ENCODE measurements at regions not wholly inside any gene's neighbourhood (a gene's known extent, or its start where the extent isn't known, plus 50 kb on each side); places are given as distances from the start of the nearest gene placed in this dataset.

DNA sequence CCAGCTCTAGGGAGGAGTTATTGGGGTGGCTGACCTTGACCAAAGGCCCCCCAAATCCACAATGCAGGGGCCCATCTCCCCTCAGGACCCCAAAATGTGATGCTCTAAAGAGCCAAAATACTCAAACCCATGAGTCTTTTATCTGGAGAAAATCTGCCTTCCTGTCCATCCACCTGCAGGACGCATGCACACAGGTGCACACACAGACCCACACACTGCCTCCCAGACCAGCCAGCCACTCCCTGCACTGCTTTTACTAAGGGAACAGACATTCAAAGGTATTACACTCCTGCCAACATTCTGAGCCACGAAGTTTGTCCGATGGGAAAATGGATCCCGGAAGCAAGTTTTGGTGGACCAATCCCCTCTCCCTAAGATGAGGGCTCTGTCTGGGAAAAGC is 76.1 kb upstream of the CDH5 start:
- DNase-seq (ENCODE audit: low read depth in 2 of 3, low spot score in 2 of 3) = no peak

DNA sequence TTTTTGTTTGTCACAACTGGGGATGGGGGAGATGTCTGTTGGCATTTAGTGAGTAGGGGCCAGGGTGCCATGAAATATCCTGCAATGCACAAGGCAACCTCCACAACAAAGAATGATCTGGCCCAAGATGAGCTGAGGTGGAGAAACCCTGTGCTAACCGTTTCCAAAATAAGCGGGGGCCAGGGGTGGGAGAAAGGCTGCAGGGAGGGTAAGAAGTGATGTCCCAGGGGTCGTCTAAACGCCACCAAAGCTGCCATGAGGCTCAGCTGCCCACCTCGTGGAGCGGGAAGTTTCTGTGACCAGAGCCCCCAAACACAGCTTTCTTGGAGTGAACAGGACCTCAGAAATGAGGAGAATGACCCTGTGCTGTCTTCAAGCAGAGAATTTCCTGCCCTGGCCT is 76.5 kb upstream of the CDH5 start:
- DNase-seq (ENCODE audit: low read depth in 2 of 3, low spot score in 2 of 3) = no peak

DNA sequence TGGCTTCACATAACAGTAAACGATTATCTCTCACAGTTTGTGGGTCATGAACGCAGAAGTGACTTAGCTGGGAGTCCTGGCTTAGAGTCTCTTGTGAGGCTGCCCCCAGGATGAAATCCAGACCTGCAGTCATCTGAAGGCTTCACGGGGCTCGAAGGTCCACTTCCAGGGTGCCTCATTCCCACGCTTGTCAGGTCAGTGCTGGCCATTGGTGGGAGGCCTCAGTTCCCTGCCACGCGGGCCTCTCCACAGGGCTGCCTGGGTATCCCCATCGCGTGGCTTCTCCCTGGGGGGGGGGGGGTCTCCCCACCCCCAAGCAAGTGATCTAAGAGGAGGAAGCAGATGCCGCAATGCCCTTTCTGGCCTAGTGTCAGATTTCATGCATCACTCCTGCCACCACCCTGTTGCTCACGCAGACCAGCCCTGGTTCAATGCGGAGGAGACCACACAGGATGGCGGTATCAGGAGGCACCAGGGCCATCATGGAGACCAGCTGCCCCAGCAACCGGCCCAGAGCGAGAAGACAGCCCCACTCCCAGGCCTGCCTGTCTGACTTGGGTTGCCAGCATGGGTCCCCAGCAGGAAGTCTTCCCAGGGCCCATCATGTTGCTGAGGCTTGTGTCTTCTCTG is 77.3 kb upstream of the CDH5 start:
- no peak for DNase-seq (ENCODE audit: low read depth in 2 of 3, low spot score in 2 of 3)

- no peak for DNase-seq (ENCODE audit: low read depth in 2 of 3, low spot score in 2 of 3)
Observed at GRCh38 chr16:66287926-66288325, 78.6 kb upstream of the CDH5 start.

- DNase-seq (ENCODE audit: low read depth in 2 of 3, low spot score in 2 of 3) = no peak
Observed at GRCh38 chr16:66287416-66287815, 79.1 kb upstream of the CDH5 start.

GRCh38 chr16:66286527-66286926 is 80.0 kb upstream of the CDH5 start:
- no peak for DNase-seq (ENCODE audit: low read depth in 2 of 3, low spot score in 2 of 3)

DNA sequence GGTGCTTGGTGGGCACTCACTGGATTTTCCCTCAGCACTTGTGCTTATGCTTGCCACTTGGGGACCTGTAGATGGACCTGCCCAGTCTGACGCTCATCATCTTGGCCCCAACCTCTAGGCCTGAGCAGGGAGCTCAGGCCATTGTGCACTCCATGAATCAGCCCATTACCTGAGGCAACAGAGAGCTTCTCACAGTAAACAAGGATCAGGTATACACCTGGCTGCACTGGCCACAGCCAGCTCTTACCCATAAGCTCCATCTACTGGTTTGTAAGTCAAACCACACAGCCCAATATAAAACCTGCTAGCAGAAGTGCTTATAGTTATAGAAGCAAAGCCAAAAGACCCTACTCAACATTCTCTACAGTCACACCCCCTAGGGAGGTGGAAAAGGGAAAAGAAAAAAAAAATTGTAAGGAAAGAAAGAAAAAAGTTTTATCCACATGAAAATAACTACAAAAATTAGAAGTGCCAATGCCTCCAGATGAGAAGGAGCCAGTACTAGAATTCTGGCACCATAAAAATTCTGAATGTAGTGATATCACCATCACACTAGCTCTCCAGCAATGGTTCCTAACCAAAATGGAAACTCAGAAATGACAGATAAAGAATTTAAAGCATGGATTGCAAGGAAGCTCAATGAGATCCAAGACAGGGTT is 87.8 kb upstream of the CDH5 start:
- DNase-seq (ENCODE audit: low read depth in 2 of 3, low spot score in 2 of 3) = no peak

DNA sequence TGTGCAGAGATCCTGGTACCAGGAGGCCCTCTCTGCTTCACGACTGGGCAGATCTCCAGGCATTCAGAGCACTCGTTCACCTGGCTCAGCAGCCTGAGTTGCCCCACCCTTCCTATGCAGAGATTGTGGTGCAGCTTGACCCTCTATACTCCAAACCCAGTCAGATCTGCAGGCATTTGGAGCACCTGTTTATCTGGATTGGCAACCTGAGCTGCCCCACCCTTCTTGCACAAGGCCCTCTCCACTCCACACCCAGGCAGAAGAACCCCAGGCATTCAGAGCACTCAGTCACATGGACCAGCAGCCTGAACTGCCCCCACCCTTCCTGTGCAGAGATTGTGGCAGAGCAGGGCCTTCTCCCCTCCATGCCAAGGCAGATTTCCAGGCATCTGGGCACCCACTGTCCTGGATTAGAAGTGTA is 88.4 kb upstream of the CDH5 start:
- no peak for DNase-seq (ENCODE audit: low read depth in 2 of 3, low spot score in 2 of 3)

GRCh38 chr16:66277311-66278070 is 89.0 kb upstream of the CDH5 start:
- no peak for DNase-seq (ENCODE audit: low read depth in 2 of 3, low spot score in 2 of 3)

- peak in 1 of 3 donors; percentile 48 for DNase-seq (ENCODE audit: low read depth in 2 of 3, low spot score in 2 of 3)
Observed at GRCh38 chr16:66275775-66276428, 90.6 kb upstream of the CDH5 start.

- peak in 1 of 3 donors; percentile 42 for DNase-seq (ENCODE audit: low read depth in 2 of 3, low spot score in 2 of 3)
Observed at GRCh38 chr16:66274335-66275110, 92.0 kb upstream of the CDH5 start.

- DNase-seq (ENCODE audit: low read depth in 2 of 3, low spot score in 2 of 3) = no peak
Observed at GRCh38 chr16:66273644-66274334, 92.7 kb upstream of the CDH5 start.

- DNase-seq (ENCODE audit: low read depth in 2 of 3, low spot score in 2 of 3) = no peak
Observed at GRCh38 chr16:66273053-66273452, 93.4 kb upstream of the CDH5 start.

DNA sequence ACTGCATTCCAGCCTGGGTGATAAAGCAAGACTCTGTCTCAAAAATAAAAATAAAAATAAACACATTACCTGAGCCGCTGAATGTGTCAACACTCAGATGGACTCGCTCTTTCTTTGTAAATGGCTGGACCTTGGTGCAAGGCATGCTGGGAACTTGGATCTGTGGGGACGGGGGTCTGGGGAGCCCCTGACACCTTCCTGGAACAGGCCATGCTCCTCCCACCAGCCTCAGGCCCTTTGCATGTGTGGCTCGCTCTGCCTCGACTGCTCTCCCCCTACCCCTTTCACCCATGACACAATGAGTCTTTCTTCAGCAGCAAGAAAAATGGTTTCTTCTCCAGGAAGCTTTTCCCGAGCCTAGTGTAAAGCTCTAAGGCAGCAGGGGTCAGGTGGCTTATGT is 94.0 kb upstream of the CDH5 start:
- DNase-seq (ENCODE audit: low read depth in 2 of 3, low spot score in 2 of 3) = no peak

- no peak for DNase-seq (ENCODE audit: low read depth in 2 of 3, low spot score in 2 of 3)
Observed at GRCh38 chr16:66271074-66272060, 95.1 kb upstream of the CDH5 start.

DNA sequence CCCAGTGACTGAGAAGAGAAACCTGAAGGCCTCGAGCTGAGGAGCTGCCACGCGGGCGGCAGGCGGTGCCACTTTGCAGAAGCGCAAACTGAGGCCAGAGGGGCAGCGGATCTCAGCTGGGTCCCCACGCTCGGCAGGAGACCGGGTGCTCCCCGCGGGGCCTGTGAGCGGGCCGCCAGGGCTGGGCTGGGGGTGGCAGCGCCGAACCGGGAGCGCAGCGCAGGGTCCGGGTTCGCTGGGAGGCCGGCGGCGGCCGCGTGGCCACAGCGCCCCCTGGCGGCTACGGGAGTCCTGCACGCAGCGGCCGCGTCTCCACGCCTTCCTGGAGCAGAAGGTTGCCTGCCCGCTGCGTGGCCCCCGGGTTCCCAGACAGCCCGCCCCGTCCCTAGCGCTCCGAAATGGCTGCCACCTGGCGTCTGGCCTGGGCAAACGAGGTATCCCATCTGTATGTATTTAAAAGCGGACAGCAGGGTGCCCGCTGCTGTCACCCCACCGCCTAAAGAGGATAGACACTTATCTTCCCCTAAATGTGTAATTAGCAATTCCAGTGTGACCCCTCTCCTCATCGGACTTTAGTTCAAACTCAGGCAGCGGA is 96.1 kb upstream of the CDH5 start:
- DNase-seq (ENCODE audit: low read depth in 2 of 3, low spot score in 2 of 3) = peak; percentile 25 to 60 (median 58)

- no peak for DNase-seq (ENCODE audit: low read depth in 2 of 3, low spot score in 2 of 3)
Observed at GRCh38 chr16:66269617-66270332, 96.7 kb upstream of the CDH5 start.

Measured in hematopoietic multipotent progenitor cell (in vitro differentiated cells).